ENCODE measurements at regions not wholly inside any gene's neighbourhood (a gene's known extent, or its start where the extent isn't known, plus 50 kb on each side); places are given as distances from the start of the nearest gene placed in this dataset. TPM values are rescaled to one million over a fixed set of nuclear protein-coding genes. Genes with fewer than 3 reads are reported as not detected.
"Not testable (repeated sequence)": the region's sequence is repeated elsewhere in the genome, so short reads cannot be mapped to it uniquely, and the experiment has no call there.

DNA sequence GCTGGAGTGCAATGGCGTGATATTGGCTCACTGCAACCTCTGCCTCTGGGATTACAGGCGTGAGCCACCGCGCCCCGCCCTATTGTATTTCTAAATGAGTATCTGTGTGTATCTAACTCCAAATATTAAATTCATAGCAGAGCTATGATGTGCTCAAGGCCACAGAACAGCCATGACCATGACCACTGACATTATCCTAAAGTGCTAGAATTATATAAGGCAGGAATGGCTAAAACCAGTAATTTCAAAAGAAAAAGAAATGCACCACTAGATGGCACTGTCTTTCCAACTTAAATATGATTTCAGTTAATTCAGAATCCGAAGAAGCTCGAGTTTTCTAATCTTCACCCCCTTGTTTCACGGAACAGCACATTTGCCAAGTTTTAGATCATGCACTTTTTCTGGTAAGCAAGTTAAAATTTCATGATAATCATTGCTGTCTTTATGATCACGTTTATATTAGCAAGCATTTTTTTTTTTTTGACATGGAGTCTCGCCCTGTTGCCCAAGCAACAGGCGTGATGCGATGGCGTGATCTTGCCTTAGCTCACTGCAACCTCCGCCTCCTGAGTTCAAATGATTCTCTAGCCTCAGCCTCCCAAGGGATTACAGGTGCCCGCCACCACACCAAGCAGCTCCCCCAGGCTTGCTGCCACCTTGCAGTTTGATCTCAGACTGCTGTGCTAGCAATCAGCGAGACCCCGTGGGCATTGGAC lies 65.3 kb downstream of the OR13A1 start:
- H3K4me3 ChIP-seq (replicated peaks; ENCODE audit: insufficient read depth, low read length) = no peak overlapping the region
- H3K27ac ChIP-seq (replicated peaks) = no peak overlapping the region
- H3K27me3 ChIP-seq (ENCODE audit: insufficient read depth, poor library complexity, severe bottlenecking) = no peaks in the 10 kb centered on the region
- TF ChIP-seq, protein P1, sequence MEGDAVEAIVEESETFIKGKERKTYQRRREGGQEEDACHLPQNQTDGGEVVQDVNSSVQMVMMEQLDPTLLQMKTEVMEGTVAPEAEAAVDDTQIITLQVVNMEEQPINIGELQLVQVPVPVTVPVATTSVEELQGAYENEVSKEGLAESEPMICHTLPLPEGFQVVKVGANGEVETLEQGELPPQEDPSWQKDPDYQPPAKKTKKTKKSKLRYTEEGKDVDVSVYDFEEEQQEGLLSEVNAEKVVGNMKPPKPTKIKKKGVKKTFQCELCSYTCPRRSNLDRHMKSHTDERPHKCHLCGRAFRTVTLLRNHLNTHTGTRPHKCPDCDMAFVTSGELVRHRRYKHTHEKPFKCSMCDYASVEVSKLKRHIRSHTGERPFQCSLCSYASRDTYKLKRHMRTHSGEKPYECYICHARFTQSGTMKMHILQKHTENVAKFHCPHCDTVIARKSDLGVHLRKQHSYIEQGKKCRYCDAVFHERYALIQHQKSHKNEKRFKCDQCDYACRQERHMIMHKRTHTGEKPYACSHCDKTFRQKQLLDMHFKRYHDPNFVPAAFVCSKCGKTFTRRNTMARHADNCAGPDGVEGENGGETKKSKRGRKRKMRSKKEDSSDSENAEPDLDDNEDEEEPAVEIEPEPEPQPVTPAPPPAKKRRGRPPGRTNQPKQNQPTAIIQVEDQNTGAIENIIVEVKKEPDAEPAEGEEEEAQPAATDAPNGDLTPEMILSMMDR (IDR thresholded peaks at IDR 0.05; ENCODE audit: insufficient read depth, low read length) = peak; percentile 15
- no peak for TF ChIP-seq SPI1 (IDR thresholded peaks at IDR 0.05; ENCODE audit: borderline replicate concordance, low read depth)
- peak in 1 of 2 experiments; percentile 48 for DNase-seq (ENCODE audit: low read depth in 1 of 2, low spot score in 1 of 2)

DNA sequence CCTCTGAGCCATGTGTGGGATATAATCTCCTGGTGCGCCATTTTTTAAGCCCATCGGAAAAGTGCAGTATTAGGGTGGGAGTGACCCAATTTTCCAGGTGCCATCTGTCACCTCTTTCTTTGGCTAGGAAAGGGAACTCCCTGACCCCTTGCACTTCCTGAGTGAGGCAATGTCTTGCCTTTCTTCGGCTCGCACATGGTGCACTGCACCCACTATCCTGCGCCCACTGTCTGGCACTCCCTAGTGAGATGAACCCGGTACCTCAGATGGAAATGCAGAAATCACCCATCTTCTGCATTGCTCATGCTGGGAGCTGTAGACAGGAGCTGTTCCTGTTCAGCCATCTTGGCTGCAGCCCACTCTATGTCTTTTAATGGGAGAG lies 64.7 kb downstream of the OR13A1 start:
- H3K4me3 ChIP-seq (replicated peaks; ENCODE audit: insufficient read depth, low read length) = not testable (repeated sequence)
- peak; percentile 31 to 63 for DNase-seq (ENCODE audit: low read depth in 1 of 2, low spot score in 1 of 2)

More for the DNA sequence above, 64.7 kb downstream of the OR13A1 start:
- H3K27ac ChIP-seq (replicated peaks) = peak overlapping the region; percentile 26
- H3K27me3 ChIP-seq (ENCODE audit: insufficient read depth, poor library complexity, severe bottlenecking) = not testable (repeated sequence)

Small RNA genes in the stretch of these regions (microRNA-seq; reads per million reads assigned to microRNA genes)
- gene MIR3156-1 = not detected

Data from HL-60 (cell line).